ENCODE measurements at regions not wholly inside any gene's neighbourhood (a gene's known extent, or its start where the extent isn't known, plus 50 kb on each side); places are given as distances from the start of the nearest gene placed in this dataset.

GRCh38 chr18:60649107-60649506 is 276.5 kb upstream of the MC4R start:
- TF ChIP-seq, protein P1, sequence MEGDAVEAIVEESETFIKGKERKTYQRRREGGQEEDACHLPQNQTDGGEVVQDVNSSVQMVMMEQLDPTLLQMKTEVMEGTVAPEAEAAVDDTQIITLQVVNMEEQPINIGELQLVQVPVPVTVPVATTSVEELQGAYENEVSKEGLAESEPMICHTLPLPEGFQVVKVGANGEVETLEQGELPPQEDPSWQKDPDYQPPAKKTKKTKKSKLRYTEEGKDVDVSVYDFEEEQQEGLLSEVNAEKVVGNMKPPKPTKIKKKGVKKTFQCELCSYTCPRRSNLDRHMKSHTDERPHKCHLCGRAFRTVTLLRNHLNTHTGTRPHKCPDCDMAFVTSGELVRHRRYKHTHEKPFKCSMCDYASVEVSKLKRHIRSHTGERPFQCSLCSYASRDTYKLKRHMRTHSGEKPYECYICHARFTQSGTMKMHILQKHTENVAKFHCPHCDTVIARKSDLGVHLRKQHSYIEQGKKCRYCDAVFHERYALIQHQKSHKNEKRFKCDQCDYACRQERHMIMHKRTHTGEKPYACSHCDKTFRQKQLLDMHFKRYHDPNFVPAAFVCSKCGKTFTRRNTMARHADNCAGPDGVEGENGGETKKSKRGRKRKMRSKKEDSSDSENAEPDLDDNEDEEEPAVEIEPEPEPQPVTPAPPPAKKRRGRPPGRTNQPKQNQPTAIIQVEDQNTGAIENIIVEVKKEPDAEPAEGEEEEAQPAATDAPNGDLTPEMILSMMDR (IDR thresholded peaks at IDR 0.05): no peak
- TF ChIP-seq POLR2A (IDR thresholded peaks at IDR 0.05): no peak

All from body of pancreas (tissue), 4 donors.